ENCODE measurements at regions not wholly inside any gene's neighbourhood (a gene's known extent, or its start where the extent isn't known, plus 50 kb on each side); places are given as distances from the start of the nearest gene placed in this dataset.

- no peak for DNase-seq (ENCODE audit: low spot score)
These were observed 417.3 kb downstream of the TLE4 start for GRCh38 chr9:79989079-79989478.

GRCh38 chr9:79988126-79988525, 416.4 kb downstream of the TLE4 start:
- DNase-seq (ENCODE audit: low spot score): no peak

- no peak for DNase-seq (ENCODE audit: low spot score)
These were observed 414.7 kb downstream of the TLE4 start for GRCh38 chr9:79986437-79986836.

GRCh38 chr9:79985772-79986171, 414.0 kb downstream of the TLE4 start:
- no peak for DNase-seq (ENCODE audit: low spot score)

- DNase-seq (ENCODE audit: low spot score): no peak
These were observed 413.5 kb downstream of the TLE4 start for GRCh38 chr9:79985264-79985663.

- DNase-seq (ENCODE audit: low spot score): peak; percentile 11
These were observed 412.8 kb downstream of the TLE4 start for GRCh38 chr9:79984429-79985067.

GRCh38 chr9:79980432-79980831, 408.7 kb downstream of the TLE4 start:
- DNase-seq (ENCODE audit: low spot score): no peak

GRCh38 chr9:79977510-79978197, 405.9 kb downstream of the TLE4 start:
- no peak for DNase-seq (ENCODE audit: low spot score)

GRCh38 chr9:79977074-79977435, 405.3 kb downstream of the TLE4 start:
- DNase-seq (ENCODE audit: low spot score): no peak

GRCh38 chr9:79976257-79977073, 404.7 kb downstream of the TLE4 start:
- peak; percentile 15 for DNase-seq (ENCODE audit: low spot score)

GRCh38 chr9:79975621-79976256, 404.0 kb downstream of the TLE4 start:
- DNase-seq (ENCODE audit: low spot score): peak; percentile 10

GRCh38 chr9:79974806-79975422, 403.1 kb downstream of the TLE4 start:
- no peak for DNase-seq (ENCODE audit: low spot score)

- DNase-seq (ENCODE audit: low spot score): no peak
These were observed 401.9 kb downstream of the TLE4 start for GRCh38 chr9:79973627-79974026.

- no peak for DNase-seq (ENCODE audit: low spot score)
These were observed 398.3 kb downstream of the TLE4 start for GRCh38 chr9:79970146-79970425.

- DNase-seq (ENCODE audit: low spot score): no peak
These were observed 397.8 kb downstream of the TLE4 start for GRCh38 chr9:79969393-79970145.

- DNase-seq (ENCODE audit: low spot score): no peak
These were observed 396.8 kb downstream of the TLE4 start for GRCh38 chr9:79968533-79968932.

- no peak for DNase-seq (ENCODE audit: low spot score)
These were observed 391.1 kb downstream of the TLE4 start for GRCh38 chr9:79962836-79963235.

GRCh38 chr9:79962150-79962549, 390.4 kb downstream of the TLE4 start:
- DNase-seq (ENCODE audit: low spot score): no peak

GRCh38 chr9:79955300-79955699, 383.5 kb downstream of the TLE4 start:
- no peak for DNase-seq (ENCODE audit: low spot score)

- DNase-seq (ENCODE audit: low spot score): no peak
These were observed 382.1 kb downstream of the TLE4 start for GRCh38 chr9:79953908-79954307.

GRCh38 chr9:79952401-79952800, 380.6 kb downstream of the TLE4 start:
- DNase-seq (ENCODE audit: low spot score): no peak

GRCh38 chr9:79946712-79947111, 374.9 kb downstream of the TLE4 start:
- DNase-seq (ENCODE audit: low spot score): peak; percentile 82

Data from cerebellar cortex (tissue), 1 donor.